ENCODE measurements at regions not wholly inside any gene's neighbourhood (a gene's known extent, or its start where the extent isn't known, plus 50 kb on each side); places are given as distances from the start of the nearest gene placed in this dataset.

GRCh38 chr10:70943249-70943648 lies 54.9 kb upstream of the PCBD1 start:
- TF ChIP-seq, protein P1, sequence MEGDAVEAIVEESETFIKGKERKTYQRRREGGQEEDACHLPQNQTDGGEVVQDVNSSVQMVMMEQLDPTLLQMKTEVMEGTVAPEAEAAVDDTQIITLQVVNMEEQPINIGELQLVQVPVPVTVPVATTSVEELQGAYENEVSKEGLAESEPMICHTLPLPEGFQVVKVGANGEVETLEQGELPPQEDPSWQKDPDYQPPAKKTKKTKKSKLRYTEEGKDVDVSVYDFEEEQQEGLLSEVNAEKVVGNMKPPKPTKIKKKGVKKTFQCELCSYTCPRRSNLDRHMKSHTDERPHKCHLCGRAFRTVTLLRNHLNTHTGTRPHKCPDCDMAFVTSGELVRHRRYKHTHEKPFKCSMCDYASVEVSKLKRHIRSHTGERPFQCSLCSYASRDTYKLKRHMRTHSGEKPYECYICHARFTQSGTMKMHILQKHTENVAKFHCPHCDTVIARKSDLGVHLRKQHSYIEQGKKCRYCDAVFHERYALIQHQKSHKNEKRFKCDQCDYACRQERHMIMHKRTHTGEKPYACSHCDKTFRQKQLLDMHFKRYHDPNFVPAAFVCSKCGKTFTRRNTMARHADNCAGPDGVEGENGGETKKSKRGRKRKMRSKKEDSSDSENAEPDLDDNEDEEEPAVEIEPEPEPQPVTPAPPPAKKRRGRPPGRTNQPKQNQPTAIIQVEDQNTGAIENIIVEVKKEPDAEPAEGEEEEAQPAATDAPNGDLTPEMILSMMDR (IDR thresholded peaks at IDR 0.05), result no peak
- no peak for TF ChIP-seq POLR2A (IDR thresholded peaks at IDR 0.05)
